Stimulated activated CD4-positive, alpha-beta T cell treated with anti-CD3 and anti-CD28 coated beads, Interleukin-12 subunit alpha, Interleukin-12 subunit beta, amount 100 ng/mL, for 48 hours (primary cell): ENCODE measurements at regions not wholly inside any gene's neighbourhood (a gene's known extent, or its start where the extent isn't known, plus 50 kb on each side); places are given as distances from the start of the nearest gene placed in this dataset.
"Not testable (repeated sequence)": the region's sequence is repeated elsewhere in the genome, so short reads cannot be mapped to it uniquely, and the experiment has no call there.

Experiments
- DNase-seq, 3 donors: peaks; one replicate each; pipeline ENCODE4 v3.0.0-alpha.2; 2020; ENCODE audit warnings: low read depth in 2 of 3, low spot score in 1 of 3

DNA sequence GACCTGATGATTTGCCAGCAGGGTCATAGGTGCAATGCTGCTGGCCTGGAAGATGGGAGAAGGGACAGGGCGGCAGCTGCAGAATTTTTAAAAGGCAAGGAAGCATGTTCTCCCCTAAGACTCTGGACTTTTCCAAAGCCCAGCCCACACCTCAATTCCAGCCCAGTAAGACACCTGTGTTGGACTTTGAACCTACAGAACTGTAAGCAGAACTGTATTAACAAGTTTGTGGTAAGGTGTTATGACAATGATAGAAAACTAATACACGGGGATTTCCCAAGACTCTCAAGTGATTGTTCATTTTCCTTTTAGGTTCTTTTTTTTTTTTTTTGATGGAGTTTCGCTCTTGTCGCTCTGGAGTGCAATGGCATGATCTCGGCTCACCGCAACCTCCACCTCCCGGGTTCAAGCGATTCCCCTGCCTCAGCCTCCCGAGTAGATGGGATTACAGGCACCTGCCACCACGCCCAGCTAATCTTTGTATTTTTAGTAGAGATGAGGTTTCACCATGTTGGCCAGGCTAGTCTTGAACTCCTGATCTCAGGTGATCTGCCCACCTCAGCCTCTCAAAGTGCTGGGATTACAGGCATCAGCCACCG, 53.0 kb upstream of the CYP2D6 start:
- not testable (repeated sequence) for DNase-seq

DNA sequence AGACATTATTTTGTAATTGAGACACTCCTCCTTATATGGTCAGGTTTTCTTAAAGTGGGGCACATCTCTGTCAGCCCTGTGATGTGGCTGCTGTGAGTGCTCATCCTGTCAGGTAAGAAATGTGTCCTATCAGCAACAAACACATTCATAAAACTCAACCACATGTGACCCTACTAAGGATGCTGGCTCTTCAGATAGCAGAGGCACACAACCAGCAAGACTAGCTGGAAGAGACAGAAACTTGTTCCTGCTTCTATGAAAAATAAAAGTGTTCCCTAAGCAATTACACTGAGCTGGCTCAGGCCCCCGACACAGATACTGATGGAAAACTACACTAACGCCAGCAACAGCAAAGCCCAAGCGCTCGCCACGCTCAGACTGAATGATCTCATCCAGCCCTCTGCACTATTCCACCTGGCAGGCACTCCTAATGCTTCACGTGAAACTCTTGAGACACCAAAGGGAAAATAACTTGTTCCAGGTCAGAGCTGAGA, 49.8 kb upstream of the CYP2D6 start:
- DNase-seq = peak in 1 of 3 donors; percentile 30
